Body of pancreas (tissue), 4 donors: ENCODE measurements at regions not wholly inside any gene's neighbourhood (a gene's known extent, or its start where the extent isn't known, plus 50 kb on each side); places are given as distances from the start of the nearest gene placed in this dataset.

ENCODE experiments used
- ATAC-seq: fragments of 150-250 bp; one replicate; pipeline ENCODE4 v1.9.1; 2016
- DNase-seq, 4 donors: peaks; one replicate each; pipeline ENCODE4 v3.0.0-alpha.2; 2019
- H3K27ac ChIP-seq, 4 donors: fragments of 200-600 bp; sonication (generic); 1 replicate in 3 of 4; 2 replicates in 1 of 4; pipeline versions ENCODE4 v1.5.1 to v1.6.1; 2016 to 2019; ENCODE audit warnings: mild to moderate bottlenecking in 1 of 4, mixed read lengths in 1 of 4, moderate library complexity in 1 of 4
- H3K27me3 ChIP-seq, 2 donors: fragments of 200-600 bp; sonication (generic); one replicate each; pipeline ENCODE4 v1.6.0; 2016; ENCODE audit warnings: mild to moderate bottlenecking in 1 of 2
- H3K36me3 ChIP-seq, 2 donors: fragments of 200-600 bp; sonication (generic); replicated peaks in 1 of 2; 2 replicates each; pipeline ENCODE4 v1.5.1; 2016; ENCODE audit warnings: low read depth in 2 of 2; ENCODE audit not compliant: insufficient read depth in 1 of 2
- H3K4me1 ChIP-seq: fragments of 200-600 bp; sonication (generic); one replicate; pipeline ENCODE4 v1.6.0; 2016
- H3K4me3 ChIP-seq, 2 donors: fragments of 200-600 bp; sonication (generic); 1 replicate in 1 of 2; 2 replicates in 1 of 2; pipeline ENCODE4 v1.5.1; 2016 to 2019
- H3K9me3 ChIP-seq, 3 donors: fragments of 200-600 bp; sonication (generic); 1 replicate in 2 of 3; 2 replicates in 1 of 3; pipeline ENCODE4 v1.5.1; 2016
- POLR2A ChIP-seq, 3 donors: fragments of 450-650 bp; IDR thresholded peaks; one replicate each; pipeline ENCODE4 v1.6.1; 2016; ENCODE audit warnings: antibody characterized with exemption in 3 of 3, mild to moderate bottlenecking in 2 of 3
- WGBS, 2 donors: methylation state at CpG; one replicate each; pipeline ENCODE4 v1.1.5; 2017; 5-methylcytosine and 5-hydroxymethylcytosine counted together
- intact Hi-C: fragments of 100-400 bp; cut with DNase I; formaldehyde crosslinking; loops from one replicate; pipeline ENCODE4 v1.15.1; 2023
- TF ChIP-seq, protein P1 (sequence below), 7 experiments: fragments of 450-650 bp in 4 of 7; fragments of 200-600 bp in 3 of 7; sonication (generic) in 3 of 7; IDR thresholded peaks; one replicate each; pipeline ENCODE4 v1.5.1; 2016 to 2019; ENCODE audit warnings: antibody characterized with exemption in 7 of 7

DNA sequence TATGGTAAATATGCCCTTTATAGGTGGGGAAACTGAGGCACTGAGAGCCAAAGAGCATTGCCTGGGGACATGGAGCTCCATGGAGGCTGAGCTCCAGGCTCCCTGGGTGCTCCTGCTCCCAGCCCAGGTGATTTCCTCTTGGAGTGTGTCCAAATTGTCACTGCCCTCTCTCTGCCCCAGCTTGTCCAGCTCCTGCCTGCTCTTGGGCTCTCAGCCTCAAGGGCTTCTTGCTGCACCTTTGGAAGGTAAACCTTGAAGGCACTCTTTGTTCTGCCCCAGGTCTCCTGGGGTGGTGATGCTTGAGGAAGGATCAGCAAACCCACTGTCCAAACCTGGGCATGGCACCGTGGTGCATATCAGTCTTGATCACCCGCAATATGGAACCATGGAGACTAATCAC lies 166.1 kb downstream of the RPS24 start:
- TF ChIP-seq, protein P1, sequence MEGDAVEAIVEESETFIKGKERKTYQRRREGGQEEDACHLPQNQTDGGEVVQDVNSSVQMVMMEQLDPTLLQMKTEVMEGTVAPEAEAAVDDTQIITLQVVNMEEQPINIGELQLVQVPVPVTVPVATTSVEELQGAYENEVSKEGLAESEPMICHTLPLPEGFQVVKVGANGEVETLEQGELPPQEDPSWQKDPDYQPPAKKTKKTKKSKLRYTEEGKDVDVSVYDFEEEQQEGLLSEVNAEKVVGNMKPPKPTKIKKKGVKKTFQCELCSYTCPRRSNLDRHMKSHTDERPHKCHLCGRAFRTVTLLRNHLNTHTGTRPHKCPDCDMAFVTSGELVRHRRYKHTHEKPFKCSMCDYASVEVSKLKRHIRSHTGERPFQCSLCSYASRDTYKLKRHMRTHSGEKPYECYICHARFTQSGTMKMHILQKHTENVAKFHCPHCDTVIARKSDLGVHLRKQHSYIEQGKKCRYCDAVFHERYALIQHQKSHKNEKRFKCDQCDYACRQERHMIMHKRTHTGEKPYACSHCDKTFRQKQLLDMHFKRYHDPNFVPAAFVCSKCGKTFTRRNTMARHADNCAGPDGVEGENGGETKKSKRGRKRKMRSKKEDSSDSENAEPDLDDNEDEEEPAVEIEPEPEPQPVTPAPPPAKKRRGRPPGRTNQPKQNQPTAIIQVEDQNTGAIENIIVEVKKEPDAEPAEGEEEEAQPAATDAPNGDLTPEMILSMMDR (IDR thresholded peaks at IDR 0.05) = no peak
- TF ChIP-seq POLR2A (IDR thresholded peaks at IDR 0.05) = no peak
- DNase-seq = peak in 3 of 4 donors; percentile 14 to 35 (median 20)
- WGBS, 2 donors = 50 to 83% methylated on average over 2 of the region's 2 CpGs
- intact Hi-C loops = no loop called here
- Histone ChIP-seq H3K9me3 (no peaks in the 10 kb centered on the region), H3K27ac (no peak overlapping the region), H3K27me3 (no peaks in the 10 kb centered on the region), H3K4me1 (peaks cover 7% of the 10 kb centered on the region), H3K36me3 (no peaks in the 10 kb centered on the region), H3K4me3 (no peak overlapping the region)
- peak; percentile 49 for ATAC-seq

DNA sequence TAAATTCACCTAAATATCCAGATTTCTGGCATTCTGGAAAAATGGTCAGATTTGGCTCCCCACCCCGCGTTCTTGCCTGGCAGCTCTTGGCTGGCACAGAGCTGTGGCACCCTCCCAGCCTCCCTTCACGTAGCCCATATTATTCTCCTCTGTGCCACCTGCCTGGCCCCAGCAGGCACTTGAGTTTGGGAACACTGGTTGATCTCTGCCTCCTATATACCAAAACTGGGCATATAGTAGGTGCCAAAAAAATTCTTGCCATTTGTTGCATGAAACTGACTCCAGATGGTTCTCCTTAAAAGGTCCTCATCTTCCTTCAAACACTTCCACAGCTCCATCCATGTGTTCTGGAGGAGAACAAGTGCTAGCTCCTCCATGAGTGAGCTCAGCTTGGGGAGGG lies 167.0 kb downstream of the RPS24 start:
- DNase-seq (no peak), ATAC-seq (no peak)
- Histone ChIP-seq H3K4me1 (peaks cover 7% of the 10 kb centered on the region), H3K27me3 (no peaks in the 10 kb centered on the region), H3K4me3 (no peak overlapping the region), H3K27ac (no peak overlapping the region), H3K9me3 (no peaks in the 10 kb centered on the region), H3K36me3 (no peaks in the 10 kb centered on the region)
- intact Hi-C loops = no loop called here
- 87 to 92% methylated on average over 3 of the region's 3 CpGs for WGBS, 2 donors
- no peak for TF ChIP-seq POLR2A (IDR thresholded peaks at IDR 0.05)
- TF ChIP-seq, protein P1 (IDR thresholded peaks at IDR 0.05) = no peak

DNA sequence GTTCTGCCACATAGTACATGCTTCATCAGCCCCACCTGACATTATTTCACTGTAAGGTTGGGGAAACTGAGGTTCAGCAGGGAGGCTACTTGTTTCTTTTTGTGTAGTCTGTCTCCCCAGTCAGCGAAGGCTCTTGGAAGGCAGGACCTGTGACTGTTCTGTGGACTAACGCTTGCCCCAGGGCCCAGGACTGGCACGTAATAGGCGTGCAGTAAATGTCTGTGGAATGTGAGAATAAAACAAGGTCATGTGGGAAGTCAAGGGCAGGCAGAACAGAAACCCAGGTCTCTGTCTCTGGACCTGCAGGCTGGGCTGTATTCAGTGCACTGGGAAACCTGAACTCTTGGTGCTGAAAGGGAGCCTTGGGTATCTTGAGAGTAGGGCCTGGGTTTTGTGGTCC lies 168.7 kb downstream of the RPS24 start:
- peaks cover 7% of the 10 kb centered on the region for H3K4me1 ChIP-seq
- no peaks in the 10 kb centered on the region for H3K36me3 ChIP-seq
- intact Hi-C loops = no loop called here
- no peak for DNase-seq
- H3K4me3 ChIP-seq = no peak overlapping the region
- ATAC-seq = no peak
- H3K27ac ChIP-seq = no peak overlapping the region
- H3K9me3 ChIP-seq = no peaks in the 10 kb centered on the region
- TF ChIP-seq POLR2A (IDR thresholded peaks at IDR 0.05) = no peak
- TF ChIP-seq, protein P1 (IDR thresholded peaks at IDR 0.05) = no peak
- H3K27me3 ChIP-seq = no peaks in the 10 kb centered on the region
- WGBS, 2 donors = 66 to 72% methylated on average over 4 of the region's 4 CpGs

DNA sequence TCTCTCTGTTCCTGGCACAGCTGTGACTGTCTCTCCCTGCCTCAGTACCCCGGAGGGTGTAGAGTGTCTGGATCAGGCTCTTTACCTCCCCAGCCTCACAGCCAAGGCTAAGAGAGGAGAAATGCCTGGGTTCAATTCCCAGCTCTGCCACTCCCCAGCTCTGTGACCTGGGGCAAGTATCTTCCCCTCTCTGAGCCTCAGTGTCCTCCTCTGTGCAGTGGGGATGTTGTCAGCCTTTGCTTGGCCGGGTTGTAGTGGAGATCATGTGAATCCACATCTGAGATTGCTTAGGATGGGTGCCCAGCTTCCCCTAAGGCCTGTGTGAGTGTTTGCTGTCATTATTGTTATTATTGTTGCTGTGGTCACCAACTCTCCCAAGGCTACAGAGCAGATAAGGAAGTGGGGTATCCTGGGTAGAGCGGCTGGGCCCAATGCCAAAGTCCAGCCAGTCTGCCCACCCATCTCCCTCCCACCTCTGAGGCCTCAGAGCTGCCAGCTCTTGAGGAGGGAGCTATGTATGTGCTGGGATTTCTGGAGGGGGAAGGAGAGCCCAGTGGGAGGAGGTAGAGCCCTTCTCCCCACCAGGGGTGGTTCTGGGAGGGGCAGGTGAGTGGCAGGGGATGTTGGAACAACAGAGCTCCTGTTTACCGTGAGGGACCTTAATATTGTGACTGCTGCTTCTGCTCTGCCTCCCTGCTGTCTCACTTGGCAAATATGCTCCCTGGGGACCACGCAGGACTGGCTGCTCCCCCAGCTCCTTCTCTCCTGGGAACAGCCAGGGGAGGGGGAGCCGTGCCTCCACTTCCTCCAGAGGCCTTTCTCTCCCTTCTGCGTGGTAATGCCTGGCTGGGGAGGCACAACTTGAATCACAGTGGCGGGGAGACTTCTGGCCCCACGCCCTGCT lies 170.5 kb downstream of the RPS24 start:
- WGBS, 2 donors = 52 to 67% methylated on average over 7 to 9 of the region's 9 CpGs
- intact Hi-C loops = no loop called here
- no peak overlapping the region for H3K4me3 ChIP-seq
- no peaks in the 10 kb centered on the region for H3K9me3 ChIP-seq
- H3K27me3 ChIP-seq = no peaks in the 10 kb centered on the region
- DNase-seq (peak; percentile 39 to 67 (median 48)), ATAC-seq (peak; percentile 72)
- peaks cover 7% of the 10 kb centered on the region for H3K4me1 ChIP-seq
- H3K36me3 ChIP-seq = no peaks in the 10 kb centered on the region
- H3K27ac ChIP-seq = peak overlapping the region in 1 of 4 donors; percentile 48
- no peak for TF ChIP-seq POLR2A (IDR thresholded peaks at IDR 0.05)
- TF ChIP-seq, protein P1 (IDR thresholded peaks at IDR 0.05) = no peak
